ENCODE measurements at regions not wholly inside any gene's neighbourhood (a gene's known extent, or its start where the extent isn't known, plus 50 kb on each side); places are given as distances from the start of the nearest gene placed in this dataset.

DNA sequence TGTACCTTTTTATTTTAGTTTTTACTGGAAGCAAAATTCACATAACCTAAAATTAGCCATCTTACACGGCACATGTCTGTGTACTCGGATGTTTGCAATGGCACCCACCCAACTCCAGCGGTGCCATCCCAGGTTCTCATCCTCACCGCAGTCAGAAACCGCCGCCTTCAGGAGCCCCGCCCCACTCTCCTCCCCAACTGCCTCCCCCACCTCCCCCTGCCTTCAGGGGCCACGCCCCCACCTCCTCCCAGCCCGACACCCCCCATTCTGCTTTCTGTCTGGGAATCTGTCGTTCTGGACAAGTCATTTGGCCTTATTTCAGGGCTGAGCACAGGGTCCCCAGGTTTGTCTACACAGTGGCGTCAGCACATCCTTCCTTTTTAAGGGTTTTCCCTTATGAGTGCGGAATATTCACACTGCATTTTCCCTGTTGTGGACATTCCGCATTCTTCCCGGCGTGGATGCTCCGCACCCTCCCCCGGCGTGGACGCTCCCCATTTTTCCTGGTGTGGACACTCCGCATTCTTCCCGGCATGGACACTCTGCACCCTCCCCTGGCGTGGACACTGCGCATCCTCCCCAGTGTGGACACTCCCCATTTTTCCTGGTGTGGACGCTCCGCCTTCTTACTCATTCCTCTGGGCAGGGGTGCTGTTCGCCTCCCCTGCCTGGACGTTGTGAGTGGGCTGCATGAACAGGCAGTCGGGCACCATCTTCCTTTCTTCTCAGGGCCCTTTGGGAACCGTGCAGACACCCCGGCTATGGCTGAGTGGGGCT, 135.4 kb upstream of the NKX1-1 start:
- DNase-seq = no peak

DNA sequence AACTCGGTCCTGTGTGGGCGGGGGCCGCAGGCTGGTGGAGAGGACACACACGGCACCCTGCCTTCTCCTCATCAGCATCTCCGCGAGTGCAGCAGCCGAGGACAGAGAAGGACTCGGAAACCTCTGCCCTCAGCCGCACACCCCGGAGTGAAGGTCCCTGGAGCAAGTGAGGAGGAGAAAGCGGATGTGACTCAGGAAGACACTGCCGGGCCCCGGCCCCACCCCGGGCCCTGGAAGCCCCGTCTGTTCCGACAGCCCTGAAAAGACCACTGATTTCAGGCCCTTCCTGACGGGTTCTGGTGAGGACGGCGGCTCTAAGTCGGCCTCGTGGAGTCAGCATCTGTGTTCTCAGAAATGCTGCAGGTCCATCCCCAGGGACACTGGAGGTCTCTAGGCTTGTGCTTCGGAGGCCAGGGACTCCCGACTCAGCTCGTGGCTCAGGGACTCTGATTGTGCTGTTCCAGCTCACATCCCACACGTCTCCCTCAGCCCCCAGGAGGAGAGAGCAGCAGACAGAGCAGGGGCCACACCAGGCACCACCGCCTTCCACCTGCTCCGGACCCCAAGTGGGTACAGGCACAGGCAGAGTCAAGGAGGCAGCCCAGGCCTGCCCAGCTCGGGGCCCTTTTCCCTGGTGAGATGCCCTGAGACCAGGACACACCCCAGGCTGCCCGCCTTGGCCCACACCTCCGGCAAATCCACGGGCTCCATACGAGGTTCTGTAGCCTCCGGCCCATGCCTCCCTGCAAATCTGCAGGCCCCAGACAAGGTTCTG, 134.5 kb upstream of the NKX1-1 start:
- DNase-seq = no peak

DNA sequence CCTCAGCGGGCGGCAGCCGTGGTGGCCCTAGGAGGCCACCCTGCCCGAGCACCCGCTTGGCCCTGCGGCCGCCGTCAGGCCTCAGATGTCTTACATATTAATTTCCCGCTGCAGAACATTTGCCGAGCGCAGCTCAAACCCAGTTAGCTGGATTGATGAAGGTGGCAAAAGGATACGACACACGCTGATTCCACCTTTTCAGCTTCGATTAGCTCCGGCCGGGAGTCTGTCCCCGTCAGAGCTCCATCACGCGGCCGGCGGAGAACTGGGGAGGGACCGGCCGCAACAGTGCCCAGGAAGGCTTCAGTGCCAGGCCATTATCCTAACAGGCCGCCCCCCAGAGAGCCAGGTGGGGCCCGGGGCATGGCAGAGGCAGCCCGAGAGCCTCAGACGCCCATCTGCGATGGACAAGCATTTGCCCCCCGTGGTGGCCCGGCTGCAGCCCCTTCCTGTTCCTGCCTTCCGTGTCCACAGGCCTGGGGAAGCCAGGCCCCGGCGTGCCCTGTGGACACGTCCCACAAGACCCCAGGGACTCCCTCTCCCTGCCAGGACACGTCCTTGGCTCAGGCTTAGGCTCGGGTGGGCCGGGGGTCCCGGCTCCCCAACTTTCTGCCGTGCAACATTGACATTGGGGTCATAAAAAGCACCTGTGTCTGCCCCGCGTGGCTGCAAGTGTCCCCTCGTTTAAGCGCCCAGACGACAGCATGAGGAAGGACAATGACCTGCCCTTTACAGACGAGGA, 133.8 kb upstream of the NKX1-1 start:
- DNase-seq = no peak

DNA sequence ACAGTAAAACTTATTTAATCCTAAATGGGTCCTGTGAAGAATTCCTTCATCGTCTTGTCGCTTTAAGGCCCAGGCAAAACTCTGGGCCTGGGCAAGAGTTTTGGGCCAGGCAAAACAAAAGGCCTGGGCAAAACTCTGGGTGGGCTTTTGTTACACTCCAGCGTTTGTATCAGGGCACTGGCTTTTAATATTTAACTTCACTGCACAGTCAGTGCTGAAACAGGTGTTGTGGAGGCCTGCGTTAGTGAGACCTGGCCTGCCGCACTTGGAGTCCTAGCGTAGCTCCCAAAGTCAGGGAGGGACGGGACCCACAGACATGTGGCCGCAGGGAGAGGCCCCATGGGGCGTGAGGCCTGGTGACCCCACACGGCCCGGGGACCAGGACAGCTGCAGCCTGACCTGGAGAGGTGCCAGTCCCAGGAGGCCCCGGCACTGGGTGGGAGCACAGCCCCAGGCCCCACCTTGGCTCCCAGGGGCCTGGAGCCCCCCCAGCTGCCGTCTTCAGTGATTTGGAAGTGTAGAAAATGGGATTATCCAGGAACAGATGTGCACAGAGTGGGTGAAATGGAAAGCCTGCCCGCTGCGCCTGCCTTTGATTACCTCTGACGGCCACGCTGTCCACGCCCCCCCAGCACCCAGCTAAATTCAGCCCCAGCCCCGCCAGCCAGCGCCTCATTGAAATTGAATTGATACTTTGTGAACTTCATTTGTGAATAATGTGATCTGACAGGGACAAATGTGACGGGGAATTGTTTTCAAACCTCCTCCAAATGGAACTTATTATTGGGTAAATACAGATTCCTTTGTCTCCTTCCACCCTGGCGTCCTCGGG, 132.9 kb upstream of the NKX1-1 start:
- DNase-seq = no peak

DNA sequence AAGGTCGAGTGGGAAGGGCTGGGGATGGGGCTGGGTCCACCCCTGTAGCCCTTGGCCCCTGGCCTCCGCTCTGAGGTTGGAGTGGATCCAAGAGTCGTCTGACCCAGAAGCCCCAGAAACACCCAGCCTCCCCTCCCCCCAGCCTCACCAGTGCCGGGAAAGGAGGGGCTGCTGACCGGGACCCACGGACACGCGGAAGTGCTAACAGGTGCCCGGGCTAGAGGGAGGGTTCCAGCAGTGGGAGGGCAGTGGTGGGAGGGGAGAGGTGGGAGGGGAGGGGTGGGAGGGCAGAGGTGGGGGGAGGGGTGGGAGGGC, 131.8 kb upstream of the NKX1-1 start:
- no peak for DNase-seq

DNA sequence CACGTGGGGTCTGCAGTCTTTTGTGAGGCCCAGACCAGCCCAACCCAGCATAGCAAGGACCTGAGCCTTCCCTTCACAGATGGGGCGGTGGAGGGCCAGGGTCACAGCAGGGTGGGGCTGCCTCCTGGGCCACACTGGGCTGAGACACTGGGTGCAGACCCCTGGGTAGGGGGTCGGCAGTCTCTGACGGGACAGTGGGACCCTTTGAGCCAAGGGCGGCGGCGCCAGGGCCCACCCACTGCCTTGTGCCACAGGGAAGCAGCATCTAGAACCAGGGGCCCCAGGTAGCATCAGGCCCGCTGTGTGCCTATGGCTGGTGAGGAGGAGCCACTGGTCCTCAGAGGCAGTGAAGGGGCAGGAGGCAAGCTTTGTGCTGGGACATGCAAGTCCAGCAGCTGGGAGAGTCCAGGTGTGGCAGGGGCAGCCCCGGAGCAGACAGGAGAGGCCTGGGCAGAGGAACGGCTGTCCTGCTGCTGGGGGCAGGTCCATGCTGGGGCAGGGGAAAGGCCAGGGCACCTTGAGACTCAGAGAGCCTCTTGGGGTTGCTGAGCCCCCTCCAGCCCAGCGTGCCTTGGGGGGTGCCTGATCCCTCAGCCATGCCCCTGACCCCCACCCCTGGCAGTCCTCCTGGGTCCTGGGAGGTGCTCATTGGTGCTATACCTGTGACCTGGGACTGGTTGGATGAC, 131.3 kb upstream of the NKX1-1 start:
- DNase-seq = no peak

DNA sequence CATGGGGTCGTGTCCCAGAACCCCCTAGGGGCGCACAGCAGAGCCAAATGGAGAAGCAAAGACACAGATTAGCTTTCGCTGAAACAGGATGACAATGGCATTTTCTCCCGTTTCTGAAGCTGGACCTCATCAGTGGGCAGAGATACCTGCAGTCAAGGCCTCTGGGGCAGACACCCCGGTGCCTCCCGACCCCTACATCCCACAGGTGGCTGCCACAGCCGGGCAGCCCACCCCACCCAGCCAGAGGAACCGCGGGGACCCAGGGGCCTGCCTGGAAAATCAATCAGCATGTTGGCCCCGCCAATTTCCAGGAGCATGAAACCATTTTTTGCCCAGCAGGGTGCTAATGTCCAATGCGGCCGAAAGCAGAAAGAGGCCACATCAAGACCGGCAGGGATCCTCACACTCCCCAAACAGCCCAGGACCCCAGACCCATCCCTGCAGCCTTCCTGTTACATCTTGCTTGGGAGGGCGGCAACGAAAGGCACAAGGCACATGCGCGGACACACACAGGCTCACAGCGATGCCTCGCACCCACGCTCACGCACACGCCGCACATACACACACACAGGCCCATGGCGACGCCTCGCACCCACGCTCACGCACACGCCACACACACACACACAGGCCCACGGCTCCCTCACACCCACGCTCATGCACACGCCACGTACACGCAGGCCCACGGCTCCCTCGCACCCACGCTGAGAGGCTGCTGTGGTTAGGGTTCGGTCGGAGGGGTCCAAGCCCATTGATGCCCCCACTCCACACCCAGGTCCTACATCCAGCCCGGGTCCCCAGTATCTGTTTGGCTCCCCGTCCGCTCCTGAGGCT, 130.6 kb upstream of the NKX1-1 start:
- no peak for DNase-seq

DNA sequence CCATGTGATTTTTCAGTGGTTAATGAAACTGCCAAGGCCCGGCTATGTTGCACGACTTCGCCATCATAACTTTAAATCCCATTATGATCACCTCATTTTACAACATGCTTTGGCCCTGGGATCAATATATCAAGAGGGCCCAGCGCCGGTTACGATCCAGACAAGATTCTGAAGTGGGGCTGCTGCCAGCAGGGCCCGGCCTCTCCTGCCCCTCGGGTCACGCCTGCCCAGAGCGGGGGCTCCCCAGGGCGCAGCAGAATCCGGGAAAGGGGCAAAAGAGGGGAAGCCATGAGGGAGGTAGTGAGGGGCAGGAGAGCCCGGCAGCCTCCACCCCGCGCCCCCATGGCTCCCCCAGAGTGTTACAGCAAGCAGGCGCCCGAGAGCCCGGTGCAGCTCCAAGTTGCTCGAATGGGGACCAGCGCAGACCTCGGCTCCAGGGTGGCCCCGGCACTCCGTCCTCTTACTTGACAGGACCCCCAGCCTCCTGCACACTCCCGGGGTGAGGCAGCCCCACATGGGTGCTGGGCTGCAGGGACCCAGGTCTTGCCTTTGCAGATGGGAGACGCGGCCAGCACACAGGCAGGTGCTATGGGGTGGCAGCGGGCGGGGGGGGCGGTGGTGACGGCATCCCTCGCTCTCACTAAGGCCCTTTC, 129.8 kb upstream of the NKX1-1 start:
- no peak for DNase-seq

DNA sequence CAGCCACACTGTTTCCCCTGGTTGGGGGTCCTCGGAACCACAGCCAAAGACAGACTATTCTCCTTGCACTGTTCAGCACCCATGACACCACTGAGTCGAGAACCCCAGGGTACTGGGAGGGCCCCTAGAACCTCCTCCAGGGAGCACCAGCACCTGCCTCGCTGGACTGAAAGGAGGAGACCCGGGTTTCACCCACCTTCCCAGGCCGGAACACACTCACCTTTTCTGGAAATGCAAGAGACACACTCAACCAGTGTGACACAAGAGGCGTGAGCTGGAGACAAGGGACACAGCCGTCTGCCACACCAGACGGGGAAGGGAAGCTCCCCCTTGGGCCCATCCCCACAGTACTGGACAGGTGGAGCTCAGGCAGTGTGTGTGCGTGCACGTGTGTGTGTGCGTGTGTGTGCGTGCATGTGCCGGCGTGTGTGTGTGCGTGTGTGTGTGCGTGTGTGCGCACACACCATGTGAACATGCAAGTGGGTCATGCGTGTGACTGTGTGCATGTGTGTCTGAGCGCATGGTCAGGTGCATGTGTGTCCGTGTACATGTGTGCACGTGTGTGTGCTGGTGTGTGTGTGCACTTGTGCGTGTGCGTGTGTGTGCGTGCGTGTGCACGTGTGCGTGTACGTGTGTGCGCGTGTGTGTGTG, 128.8 kb upstream of the NKX1-1 start:
- no peak for DNase-seq

DNA sequence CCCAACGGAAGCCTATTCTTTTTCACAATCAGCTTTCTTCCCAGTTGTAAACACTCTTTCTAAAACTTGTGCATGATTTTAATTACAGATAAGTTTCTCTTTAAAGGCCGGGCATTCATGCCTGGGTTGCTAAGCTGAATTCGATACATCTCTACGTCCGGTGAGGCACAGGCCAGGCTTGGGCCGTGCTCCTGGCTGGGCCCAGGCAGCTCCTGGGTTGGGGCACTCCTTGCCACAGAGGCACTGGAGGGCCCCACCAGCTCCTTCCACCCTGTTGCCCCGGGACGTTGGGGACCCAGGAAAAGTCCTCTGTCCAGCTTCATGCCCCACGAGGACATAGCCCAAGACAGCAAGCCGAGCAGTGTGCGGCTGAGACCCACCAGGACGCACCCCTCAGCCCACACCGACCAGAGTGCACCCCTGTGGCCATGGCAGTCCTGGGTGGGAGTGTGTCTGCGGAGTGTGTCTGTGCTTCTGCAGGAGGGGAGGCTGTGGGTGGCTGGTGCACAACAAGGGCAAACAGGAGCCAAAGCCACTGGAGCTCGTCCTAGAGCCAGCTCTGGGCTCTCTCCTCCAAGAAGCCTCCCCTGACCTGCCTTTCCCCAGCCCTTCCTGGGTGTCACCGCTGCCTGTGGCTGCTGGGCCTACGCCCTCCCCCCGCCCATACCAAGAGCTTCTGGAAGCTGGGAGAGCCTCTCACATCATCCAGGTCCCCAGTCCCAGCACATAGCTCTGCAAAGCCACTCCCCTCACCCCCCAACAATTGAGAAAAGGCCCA, 128.0 kb upstream of the NKX1-1 start:
- no peak for DNase-seq

DNA sequence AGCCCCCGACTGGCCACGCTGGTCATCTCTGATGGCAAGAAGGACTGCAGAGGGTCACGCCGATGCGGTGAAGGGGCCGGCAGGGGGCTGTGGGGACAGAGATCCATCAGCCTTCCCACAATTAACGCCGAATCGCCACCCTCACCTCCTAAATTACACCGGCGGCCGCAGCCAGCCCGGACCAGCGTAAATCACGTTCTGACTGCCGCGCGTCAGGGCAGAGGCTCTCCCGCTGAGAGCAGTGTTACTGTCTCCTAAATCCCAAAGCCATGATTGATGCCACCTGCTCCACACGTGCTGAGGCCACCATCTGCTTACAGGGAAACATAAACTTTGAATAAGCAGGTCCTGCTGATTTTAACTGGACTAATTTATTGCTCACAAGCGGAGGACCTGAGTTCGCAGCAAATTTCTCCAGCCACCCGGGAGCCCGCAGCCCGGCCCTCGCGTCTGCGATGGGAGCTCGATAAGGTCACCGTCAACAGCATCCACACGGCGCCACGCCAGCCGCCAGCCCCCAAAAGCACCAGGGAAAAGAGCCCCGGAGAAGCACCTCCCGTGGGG, 127.3 kb upstream of the NKX1-1 start:
- DNase-seq = no peak

DNA sequence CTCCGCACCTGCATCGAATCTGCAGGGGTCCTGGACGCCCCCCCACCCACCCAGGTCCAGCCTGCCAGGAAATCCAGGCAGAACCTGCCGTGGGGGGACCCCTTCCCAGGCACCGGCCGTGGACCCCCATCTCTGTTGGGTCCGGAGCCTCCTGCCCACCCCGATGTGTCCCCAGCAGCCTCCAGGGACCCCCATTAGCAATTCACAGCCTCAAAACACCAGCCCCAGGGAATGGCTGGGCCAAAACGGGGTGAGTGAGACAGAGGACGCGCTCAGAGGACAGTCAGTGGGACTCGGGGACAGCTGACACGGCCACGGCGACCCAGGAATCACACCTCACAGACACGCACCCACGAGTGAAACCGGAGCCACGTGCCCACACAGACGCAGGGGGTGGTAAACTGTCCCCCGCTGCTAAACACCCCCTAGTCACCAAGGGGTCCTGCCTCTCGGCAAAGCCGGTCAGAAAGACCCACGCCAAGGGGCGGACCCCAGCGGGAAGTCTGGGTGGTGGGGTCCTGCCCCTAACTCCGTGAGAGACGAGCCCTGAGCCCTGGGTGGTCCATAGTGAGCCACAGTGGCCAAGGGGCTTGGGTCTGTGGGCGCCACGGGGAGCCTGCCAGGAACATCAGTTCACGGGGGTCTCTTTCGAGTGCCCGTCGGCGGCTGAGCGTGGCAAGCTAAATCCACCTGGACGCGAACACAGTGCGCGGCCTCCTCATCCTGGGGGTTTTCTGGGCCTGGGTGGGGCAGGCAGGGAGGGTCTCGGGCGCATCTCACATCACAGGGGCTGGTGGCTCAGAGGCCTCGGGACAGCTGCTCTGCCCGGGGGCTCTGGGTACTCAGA, 126.5 kb upstream of the NKX1-1 start:
- no peak for DNase-seq

DNA sequence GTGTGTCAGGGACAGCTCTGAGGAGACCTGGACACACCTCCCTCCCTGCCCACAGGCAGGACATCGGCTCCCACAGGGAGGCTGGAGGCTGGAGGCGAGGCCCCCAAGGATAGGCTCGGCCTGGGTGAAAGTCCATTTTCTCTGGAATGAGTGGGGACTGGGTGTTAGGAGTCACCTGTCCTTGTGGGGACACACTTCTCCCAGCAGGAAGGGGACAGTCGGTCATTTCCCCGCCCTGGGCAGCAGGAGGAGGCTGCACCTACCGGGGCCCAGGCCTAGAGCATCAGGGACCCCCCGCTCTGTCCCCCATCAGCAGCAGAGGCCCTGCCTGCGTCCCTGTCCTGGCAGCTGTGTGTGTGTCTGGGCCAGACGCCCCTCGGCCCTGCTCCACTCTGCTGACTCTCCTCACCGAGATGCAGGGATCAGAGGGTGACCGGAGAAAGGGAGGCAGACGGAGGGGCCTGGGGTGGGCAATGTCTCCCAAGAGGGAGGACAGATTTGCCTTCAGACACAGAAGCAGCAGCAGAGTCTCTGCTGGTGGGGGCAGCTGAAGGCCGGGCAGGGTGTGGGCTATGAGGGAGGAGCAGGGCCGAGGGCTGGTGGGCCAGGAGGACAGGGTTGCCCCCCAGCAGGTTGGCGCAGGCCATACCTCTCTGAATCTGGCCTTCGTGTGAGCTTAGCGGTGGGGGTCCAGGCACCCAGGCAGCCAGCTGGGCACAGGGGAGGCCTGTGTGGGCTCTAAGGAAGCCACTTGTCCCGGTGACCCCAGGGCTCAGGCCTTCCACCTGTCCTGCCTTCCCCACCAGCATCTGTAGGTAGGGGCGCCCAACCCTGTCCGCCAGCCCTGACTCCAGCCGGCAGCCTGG, 125.7 kb upstream of the NKX1-1 start:
- no peak for DNase-seq

DNA sequence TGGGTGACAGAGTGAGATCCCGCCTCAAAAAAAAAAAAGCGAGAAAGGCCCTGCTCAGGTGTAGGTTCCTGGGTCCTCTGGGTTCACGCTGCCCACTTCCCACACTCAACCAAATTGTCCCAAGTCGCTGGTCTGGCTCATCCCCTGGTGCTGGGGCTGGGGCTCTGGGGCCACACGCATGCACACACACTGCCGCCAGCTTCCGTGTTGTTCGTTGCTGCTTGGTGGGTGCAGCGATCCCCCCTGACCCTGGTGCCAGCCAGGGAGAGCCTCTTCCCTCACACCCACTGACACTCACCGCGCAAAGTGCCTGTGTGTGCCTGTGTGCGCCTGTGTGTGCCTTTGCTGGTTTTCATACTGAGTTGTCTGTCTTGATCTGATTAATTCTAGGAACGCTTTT, 124.1 kb upstream of the NKX1-1 start:
- DNase-seq = no peak

DNA sequence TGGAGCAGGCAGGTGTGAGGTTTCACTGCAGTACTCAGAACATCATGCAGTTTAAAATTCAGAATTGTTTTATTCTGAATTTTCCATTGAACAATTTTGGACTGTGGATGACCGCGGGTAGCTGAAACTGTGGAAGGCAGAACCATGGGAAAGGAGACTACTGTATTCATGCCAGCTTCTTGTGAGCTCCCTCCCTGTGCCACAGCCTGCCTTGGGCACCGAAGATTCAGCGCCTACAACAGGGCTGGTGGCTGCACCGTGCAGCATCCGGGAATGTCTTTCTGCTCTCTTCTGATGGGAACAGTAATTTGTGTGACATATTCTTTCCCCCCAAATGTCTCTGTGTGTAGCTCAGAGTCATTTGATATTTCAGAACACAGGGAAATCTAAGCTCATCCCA, 118.5 kb upstream of the NKX1-1 start:
- no peak for DNase-seq

DNA sequence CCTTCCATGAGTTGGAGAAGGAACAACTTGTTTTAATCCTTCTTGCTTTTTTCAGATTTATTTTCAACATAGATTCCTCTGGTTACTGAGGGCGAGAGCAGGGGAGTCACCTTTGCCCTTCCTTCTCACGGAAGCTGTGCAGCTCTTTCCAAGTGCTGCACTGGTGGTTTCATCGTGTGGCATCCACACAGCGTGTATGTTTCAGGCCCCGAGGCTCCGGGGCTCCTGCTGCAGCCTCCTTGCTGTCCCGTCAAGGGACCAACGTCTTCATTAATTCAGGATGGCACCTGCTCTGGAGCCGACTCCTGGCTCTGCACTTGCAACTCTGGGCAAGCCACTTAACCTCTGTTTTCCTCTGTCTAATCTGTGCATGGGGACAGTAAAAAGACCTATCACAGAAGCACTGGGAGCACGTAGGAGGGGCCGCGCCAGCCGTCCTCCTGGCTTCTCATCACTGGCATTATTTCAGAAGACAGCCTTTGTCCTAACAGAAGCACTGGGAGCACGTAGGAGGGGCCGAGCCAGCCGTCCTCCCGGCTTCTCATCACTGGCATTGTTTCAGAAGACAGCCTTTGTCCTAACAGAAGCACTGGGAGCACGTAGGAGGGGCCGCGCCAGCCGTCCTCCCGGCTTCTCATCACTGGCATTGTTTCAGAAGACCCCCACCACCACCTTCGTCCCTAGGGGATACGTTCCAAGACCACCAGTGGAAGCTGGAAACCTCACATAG, 117.8 kb upstream of the NKX1-1 start:
- no peak for DNase-seq

DNA sequence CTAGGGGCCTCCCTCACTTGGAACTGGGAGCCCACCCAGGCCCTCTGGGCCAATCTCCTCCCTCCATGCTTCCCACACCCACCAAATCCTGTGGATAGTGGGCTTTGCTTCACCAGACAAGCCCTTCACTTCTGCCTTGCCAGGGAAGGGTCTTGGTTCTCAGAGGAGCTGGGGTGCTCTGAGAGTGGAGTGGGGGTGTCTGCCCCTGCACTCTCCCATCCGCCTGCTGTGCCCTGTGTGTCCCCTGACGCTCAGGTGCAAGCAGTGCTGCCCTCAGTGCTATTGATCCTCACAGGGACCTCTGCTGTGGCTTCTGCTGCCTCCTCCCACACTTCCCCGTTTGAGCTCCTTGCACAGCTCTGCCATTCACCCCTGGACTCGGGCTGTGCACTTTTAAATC, 117.3 kb upstream of the NKX1-1 start:
- DNase-seq = no peak
